NCI-H510A treated with DMSO at 0.1 percent for 48 hours (cell line): ENCODE measurements at regions not wholly inside any gene's neighbourhood (a gene's known extent, or its start where the extent isn't known, plus 50 kb on each side); places are given as distances from the start of the nearest gene placed in this dataset.

Experiments used
- DNase-seq: peaks from one replicate; lab custom pipeline; 2025; lab: John Stamatoyannopoulos, UW

- no peak for DNase-seq
Measured at GRCh38 chr5:126368239-126368812, 54.9 kb upstream of the GRAMD2B start.

DNA sequence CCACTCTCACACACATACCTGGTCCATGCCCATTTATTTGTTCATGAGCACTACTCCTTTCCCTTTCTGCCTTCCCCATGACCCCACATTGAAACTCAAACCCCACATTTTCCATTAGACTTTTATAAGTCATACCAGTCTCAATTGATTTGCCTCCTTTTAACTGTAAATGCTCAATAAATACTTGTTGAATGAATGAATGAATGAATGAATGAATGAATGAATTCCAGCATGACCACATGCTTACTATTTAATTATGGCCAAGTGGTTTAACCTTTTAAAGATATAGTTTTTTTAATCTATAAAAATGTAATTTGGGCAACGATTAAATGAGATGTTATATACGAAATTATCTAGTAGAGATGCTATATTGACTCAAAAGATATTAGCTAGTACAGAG lies 54.1 kb upstream of the GRAMD2B start:
- no peak for DNase-seq

- no peak for DNase-seq
Measured at GRCh38 chr5:126369995-126370731, 53.0 kb upstream of the GRAMD2B start.

DNA sequence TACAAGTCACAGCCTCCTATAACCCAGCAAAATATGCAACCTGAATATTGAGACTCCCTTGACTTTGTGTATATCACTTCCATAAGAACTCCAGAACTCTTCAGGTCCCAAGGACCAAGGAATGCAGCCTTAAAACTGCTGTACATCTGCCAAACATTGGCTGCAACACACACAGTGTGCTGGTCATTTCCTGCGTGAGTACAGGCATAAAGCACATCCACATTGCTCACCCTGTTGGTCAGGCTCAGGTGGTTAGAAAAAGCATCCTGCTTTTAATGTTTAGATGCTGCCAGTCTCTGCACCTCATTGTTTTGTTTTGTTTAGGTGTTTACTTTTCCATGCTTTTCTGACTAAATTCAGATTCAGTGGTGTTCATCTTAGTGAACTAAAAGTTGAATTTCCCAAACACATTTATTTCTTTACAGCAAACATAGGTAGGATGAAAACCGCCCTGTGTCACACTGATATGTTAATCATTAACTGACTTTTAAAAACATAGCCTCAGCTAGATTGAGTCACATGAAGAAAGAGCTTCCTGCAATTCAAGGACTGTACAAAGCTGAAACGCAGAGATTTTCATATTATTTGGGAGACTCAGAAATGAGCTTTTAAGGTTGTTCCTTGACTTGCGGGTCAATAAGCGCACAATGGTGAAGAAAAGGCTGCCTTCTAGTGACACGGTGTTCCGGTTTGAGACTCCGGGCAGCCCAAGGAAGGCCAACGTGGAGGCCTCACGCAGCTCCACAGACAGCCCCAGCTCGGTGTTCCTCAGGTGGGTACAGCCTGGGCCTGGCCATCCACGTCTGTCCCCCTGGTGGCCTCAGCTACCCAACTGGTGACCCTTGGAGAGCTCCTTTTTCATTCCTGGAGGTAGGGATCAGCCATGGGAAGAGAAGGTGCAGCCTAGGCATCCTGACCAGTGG lies 52.2 kb upstream of the GRAMD2B start:
- DNase-seq = no peak

- DNase-seq = no peak
Measured at GRCh38 chr5:126373375-126374108, 49.7 kb upstream of the GRAMD2B start.
